HL-60 (cell line): ENCODE measurements at regions not wholly inside any gene's neighbourhood (a gene's known extent, or its start where the extent isn't known, plus 50 kb on each side); places are given as distances from the start of the nearest gene placed in this dataset.

Source experiments
- DNase-seq, 2 experiments: peaks; one replicate each; pipeline ENCODE4 v3.0.0-alpha.2; 2010 to 2020; ENCODE audit warnings: low read depth in 1 of 2, low spot score in 1 of 2
- H3K27ac ChIP-seq: fragments of 250-450 bp; sonication (Bioruptor Pico); replicated peaks from 2 replicates; pipeline ENCODE4 v1.5.1; 2020; ENCODE audit warnings: mild to moderate bottlenecking, moderate library complexity
- H3K27me3 ChIP-seq: fragments of 250-450 bp; sonication (Bioruptor Pico); 2 replicates; pipeline ENCODE4 v1.5.1; 2021; ENCODE audit warnings: mild to moderate bottlenecking, moderate library complexity; ENCODE audit not compliant: insufficient read depth, poor library complexity, severe bottlenecking
- H3K4me3 ChIP-seq: replicated peaks from 2 replicates; pipeline ENCODE4 v1.5.1; 2011; ENCODE audit warnings: mild to moderate bottlenecking, control low read depth, low read length; ENCODE audit not compliant: insufficient read depth
- POLR2AphosphoS5 ChIP-seq: IDR thresholded peaks from 2 replicates; pipeline ENCODE4 v1.6.1; 2012; ENCODE audit warnings: low read depth
- REST ChIP-seq: IDR thresholded peaks from 2 replicates; pipeline ENCODE4 v1.6.1; 2012; ENCODE audit warnings: low read depth; ENCODE audit not compliant: insufficient replicate concordance
- TF ChIP-seq, protein P1 (sequence below): IDR thresholded peaks from one replicate; pipeline ENCODE4 v1.5.1; 2011; ENCODE audit warnings: low read length, control low read depth, inconsistent platforms; ENCODE audit not compliant: insufficient read depth

DNA sequence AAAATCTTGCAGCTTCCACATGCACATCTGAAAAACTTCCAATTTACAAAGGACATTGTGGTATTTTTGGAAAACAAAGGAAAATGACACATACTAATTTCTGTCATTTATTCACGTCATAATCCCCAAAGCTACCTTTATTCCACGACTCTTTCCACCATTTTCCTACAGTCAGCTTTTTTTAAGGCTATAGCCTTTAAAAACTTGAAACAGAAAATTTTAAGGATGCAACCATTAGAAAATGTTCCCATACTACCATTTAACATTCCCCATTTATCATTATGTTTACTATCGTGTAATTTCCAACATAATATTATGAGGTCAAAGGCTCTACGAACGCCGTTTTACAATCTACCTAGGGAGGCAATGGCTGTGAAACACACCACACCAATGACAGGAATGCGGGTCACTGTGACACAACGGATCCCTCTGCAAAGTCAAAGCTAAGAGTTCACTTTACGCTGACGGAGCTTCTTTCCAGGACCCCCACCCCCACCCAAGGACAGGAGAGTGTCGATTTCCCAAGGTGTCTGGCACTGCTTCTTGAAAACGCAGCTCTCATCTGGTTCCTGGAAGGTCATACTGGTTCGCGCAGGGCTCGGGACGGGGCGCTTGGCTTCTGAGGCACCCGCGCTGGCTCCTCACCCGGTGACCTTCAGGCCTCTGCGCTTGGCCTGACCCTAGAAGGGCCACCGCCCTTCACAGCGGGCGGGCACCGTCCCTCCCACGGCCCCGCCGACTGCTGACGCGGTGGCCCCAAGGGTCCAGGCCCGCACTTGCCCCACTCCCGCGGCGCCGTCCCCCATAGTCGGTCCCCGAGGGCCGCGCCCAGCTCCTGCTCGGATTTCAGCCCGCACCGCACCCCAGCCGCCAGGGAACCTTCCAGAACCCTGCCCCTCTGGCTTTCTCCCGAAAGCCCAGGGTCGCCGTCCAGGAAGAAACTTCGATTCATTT lies 50.5 kb upstream of the ATF3 start:
- DNase-seq = no peak
- Histone ChIP-seq H3K27ac (peak overlapping the region; percentile 67), H3K27me3 (no peaks in the 10 kb centered on the region), H3K4me3 (peak overlapping the region; percentile 78)
- no peak for TF ChIP-seq POLR2AphosphoS5
- TF ChIP-seq, protein P1, sequence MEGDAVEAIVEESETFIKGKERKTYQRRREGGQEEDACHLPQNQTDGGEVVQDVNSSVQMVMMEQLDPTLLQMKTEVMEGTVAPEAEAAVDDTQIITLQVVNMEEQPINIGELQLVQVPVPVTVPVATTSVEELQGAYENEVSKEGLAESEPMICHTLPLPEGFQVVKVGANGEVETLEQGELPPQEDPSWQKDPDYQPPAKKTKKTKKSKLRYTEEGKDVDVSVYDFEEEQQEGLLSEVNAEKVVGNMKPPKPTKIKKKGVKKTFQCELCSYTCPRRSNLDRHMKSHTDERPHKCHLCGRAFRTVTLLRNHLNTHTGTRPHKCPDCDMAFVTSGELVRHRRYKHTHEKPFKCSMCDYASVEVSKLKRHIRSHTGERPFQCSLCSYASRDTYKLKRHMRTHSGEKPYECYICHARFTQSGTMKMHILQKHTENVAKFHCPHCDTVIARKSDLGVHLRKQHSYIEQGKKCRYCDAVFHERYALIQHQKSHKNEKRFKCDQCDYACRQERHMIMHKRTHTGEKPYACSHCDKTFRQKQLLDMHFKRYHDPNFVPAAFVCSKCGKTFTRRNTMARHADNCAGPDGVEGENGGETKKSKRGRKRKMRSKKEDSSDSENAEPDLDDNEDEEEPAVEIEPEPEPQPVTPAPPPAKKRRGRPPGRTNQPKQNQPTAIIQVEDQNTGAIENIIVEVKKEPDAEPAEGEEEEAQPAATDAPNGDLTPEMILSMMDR = no peak

GRCh38 chr1:212558693-212559480 lies 49.7 kb upstream of the ATF3 start:
- Histone ChIP-seq H3K27ac (peak overlapping the region; percentile 67), H3K27me3 (no peaks in the 10 kb centered on the region)
- peak; percentile 78 to 81 for DNase-seq

More at GRCh38 chr1:212558693-212559480, 49.7 kb upstream of the ATF3 start:
- TF ChIP-seq, protein P1 = no peak
- TF ChIP-seq REST (peak; percentile 32), POLR2AphosphoS5 (0 out of 2 replicates have a peak, but pooled peaks have one; percentile 34)
- H3K4me3 ChIP-seq = peak overlapping the region; percentile 78
